Astrocyte of the cerebellum (primary cell): ENCODE measurements at regions not wholly inside any gene's neighbourhood (a gene's known extent, or its start where the extent isn't known, plus 50 kb on each side); places are given as distances from the start of the nearest gene placed in this dataset.

Experiments used
- DNase-seq: peaks from one replicate; pipeline ENCODE4 v3.0.0-alpha.2; 2011; ENCODE audit warnings: low read depth
- H3K4me3 ChIP-seq: 2 replicates; pipeline ENCODE4 v1.5.1; 2011; ENCODE audit warnings: mild to moderate bottlenecking, low read depth, low read length, moderate library complexity
- in situ Hi-C: cut with HindIII; loops from 2 replicates; pipeline ENCODE4 v1.10.0; 2017; ENCODE audit warnings: low sequenced_read_pairs
- TF ChIP-seq, protein P1 (sequence below): IDR thresholded peaks from 2 replicates; pipeline ENCODE4 v1.5.1; 2012; ENCODE audit warnings: low read length, low read depth, moderate library complexity, mild to moderate bottlenecking; ENCODE audit errors: missing control alignments

GRCh38 chr2:83016343-83017110 lies 1442.6 kb downstream of the SUCLG1 start:
- DNase-seq, result no peak
- no peak overlapping the region for H3K4me3 ChIP-seq
- in situ Hi-C loops, result no loop called here
- TF ChIP-seq, protein P1, sequence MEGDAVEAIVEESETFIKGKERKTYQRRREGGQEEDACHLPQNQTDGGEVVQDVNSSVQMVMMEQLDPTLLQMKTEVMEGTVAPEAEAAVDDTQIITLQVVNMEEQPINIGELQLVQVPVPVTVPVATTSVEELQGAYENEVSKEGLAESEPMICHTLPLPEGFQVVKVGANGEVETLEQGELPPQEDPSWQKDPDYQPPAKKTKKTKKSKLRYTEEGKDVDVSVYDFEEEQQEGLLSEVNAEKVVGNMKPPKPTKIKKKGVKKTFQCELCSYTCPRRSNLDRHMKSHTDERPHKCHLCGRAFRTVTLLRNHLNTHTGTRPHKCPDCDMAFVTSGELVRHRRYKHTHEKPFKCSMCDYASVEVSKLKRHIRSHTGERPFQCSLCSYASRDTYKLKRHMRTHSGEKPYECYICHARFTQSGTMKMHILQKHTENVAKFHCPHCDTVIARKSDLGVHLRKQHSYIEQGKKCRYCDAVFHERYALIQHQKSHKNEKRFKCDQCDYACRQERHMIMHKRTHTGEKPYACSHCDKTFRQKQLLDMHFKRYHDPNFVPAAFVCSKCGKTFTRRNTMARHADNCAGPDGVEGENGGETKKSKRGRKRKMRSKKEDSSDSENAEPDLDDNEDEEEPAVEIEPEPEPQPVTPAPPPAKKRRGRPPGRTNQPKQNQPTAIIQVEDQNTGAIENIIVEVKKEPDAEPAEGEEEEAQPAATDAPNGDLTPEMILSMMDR, result no peak

- DNase-seq, result no peak
- H3K4me3 ChIP-seq, result no peak overlapping the region
- in situ Hi-C loops, result no loop called here
- TF ChIP-seq, protein P1, result no peak
Observed at GRCh38 chr2:83015900-83016299, 1443.2 kb downstream of the SUCLG1 start.

DNA sequence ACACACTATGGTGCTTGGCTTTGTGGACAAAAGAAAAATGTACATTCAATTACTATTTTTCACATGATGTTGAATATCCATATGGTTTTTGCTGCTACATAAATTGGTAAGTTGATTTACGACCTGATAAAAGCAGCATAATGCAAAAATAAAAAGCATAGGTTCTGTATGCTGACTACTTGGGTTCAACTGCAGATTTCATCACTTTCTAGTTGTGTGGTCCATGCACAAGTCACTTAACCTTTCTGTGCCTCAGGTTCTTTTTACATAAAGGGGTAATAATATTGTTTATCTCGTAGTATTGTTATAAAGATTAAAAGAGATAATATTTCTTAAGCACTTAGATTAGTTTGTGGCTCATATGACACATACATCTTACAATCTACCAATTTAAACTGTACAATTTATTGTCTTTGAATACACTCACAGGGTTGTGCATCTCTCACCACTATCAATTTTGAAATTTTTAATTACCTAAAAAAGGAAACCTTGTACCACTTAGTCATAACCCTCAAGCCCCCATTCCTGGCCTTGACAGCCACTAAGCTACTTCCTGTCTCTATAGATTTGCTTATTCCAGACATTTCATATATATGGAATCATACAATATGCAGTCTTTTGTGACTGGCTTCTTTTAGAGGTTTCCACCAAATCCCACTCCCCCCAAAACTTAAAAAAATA lies 1443.9 kb downstream of the SUCLG1 start:
- in situ Hi-C loops, result no loop called here

GRCh38 chr2:83014462-83014861 lies 1444.6 kb downstream of the SUCLG1 start:
- DNase-seq, result no peak
- in situ Hi-C loops, result no loop called here
- TF ChIP-seq, protein P1, result no peak
- H3K4me3 ChIP-seq, result no peak overlapping the region

More for the DNA sequence above, 1443.9 kb downstream of the SUCLG1 start:
- TF ChIP-seq, protein P1, result no peak
- no peak overlapping the region for H3K4me3 ChIP-seq
- DNase-seq, result no peak

DNA sequence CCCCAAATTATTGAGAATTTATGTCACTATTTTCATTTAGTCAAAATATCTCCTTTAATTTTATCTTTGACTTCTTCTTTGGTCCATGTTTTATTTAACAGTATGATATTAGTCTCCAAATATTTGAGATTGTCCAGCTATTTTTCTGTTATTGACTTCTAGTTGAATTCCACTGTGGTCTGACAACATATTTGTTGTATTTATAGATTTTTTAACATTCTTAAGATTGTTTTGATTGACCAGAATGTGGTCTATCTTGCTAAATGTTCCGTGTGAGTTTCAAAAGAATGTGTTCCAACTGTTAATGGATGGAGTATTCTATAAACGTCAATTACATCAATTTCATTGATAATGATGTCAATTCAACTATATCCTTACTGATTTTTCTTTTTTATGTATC lies 1452.1 kb downstream of the SUCLG1 start:
- no peak for DNase-seq
- no peak overlapping the region for H3K4me3 ChIP-seq
- TF ChIP-seq, protein P1, result no peak
- in situ Hi-C loops, result no loop called here

DNA sequence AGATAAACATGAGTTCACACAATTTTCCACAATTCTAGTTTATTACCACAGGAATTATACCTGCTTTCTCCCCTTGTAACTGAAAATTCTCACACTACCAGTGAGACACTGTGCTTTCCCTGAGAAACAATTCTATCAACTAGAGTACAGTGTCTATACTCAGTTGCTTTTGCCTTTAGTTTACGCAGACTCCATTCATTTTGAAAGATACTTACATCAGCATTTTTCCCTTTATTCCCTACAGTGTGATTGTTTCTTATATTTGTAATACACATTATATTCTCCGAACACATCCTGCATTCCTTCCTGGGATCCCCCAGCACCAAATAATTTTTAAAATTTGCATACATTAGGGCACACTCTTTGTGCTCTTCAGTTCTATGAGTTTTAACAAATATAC lies 1455.5 kb downstream of the SUCLG1 start:
- TF ChIP-seq, protein P1, result no peak
- no peak overlapping the region for H3K4me3 ChIP-seq
- in situ Hi-C loops, result no loop called here
- DNase-seq, result no peak
